Muscle of leg (tissue), 3 donors: ENCODE measurements at regions not wholly inside any gene's neighbourhood (a gene's known extent, or its start where the extent isn't known, plus 50 kb on each side); places are given as distances from the start of the nearest gene placed in this dataset.
A peak's percentile ranks its signal among the peaks of the same experiment; 100 is the strongest.
"Not testable (repeated sequence)": the region's sequence is repeated elsewhere in the genome, so short reads cannot be mapped to it uniquely, and the experiment has no call there.

ENCODE experiments used
- DNase-seq: peaks from one replicate; pipeline ENCODE4 v3.0.0; 2013
- H3K27ac ChIP-seq: one replicate; pipeline ENCODE4 v1.5.1; 2013; ENCODE audit warnings: mild to moderate bottlenecking, low read length, control low read depth
- H3K27me3 ChIP-seq: one replicate; pipeline ENCODE4 v1.6.1; 2013; ENCODE audit warnings: low read length; ENCODE audit not compliant: control insufficient read depth, insufficient read depth
- H3K36me3 ChIP-seq: one replicate; pipeline ENCODE4 v1.6.1; 2013; ENCODE audit warnings: low read length; ENCODE audit not compliant: control insufficient read depth, insufficient read depth
- H3K4me1 ChIP-seq: one replicate; pipeline ENCODE4 v1.6.1; 2013; ENCODE audit warnings: low read length; ENCODE audit not compliant: control insufficient read depth, insufficient read depth
- H3K4me3 ChIP-seq: one replicate; pipeline ENCODE4 v1.5.1; 2013; ENCODE audit warnings: low read length, control low read depth
- H3K9me3 ChIP-seq: replicated peaks from 2 replicates; pipeline ENCODE4 v1.6.1; 2013; ENCODE audit warnings: low read depth, low read length; ENCODE audit not compliant: control insufficient read depth
- WGBS: methylation state at CpG from one replicate; pipeline ENCODE4 v1.1.5; 2013; ENCODE audit warnings: missing lambda C conversion rate; ENCODE audit not compliant: insufficient coverage; 5-methylcytosine and 5-hydroxymethylcytosine counted together

DNA sequence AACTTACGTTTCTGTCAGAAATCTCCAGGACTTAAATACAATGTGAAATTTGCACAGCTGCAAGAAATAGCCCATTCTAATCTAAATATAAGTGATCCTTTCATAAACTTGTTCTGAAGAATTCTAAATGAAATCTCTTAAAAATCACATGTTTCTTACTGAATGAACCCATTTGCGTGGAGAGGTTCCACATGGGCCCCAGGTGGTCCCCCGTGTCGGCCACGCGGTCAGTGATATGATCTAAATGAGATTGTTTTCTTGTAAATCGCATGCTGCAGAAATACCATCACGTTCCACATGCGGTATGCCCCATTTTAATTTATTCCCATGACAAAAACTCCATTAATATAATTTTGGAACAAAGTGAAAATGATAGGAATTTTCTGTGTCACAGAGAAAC is 818.9 kb upstream of the SLC35B3 start:
- H3K4me1 ChIP-seq, result no peaks in the 10 kb centered on the region
- no peaks in the 10 kb centered on the region for H3K36me3 ChIP-seq
- no peaks in the 10 kb centered on the region for H3K27me3 ChIP-seq
- no peaks in the 10 kb centered on the region for H3K9me3 ChIP-seq
- no peak overlapping the region for H3K27ac ChIP-seq
- no CpG with 5 or more reads among the region's 9 CpGs for WGBS
- DNase-seq, result no peak
- no peak overlapping the region for H3K4me3 ChIP-seq

DNA sequence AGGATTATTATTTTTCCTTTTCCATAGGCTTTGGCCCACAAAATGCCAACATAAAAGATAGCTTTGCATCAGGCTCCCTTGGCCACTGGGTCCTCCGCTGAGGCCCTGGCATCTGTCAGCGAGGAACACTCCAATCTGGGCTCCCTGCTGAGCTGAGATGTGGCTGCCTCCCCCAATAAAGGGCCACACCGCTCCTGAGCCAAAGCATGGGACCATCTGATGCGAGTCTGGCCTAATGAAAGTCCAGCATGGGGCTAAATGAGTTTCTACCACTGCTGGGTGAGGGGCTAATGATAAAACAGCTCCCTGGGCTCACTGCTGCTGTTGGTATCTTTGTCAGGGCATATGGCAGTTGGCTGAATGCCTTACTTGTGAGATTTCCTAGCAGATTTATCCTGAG is 817.5 kb upstream of the SLC35B3 start:
- Histone ChIP-seq H3K4me1 (no peaks in the 10 kb centered on the region), H3K27ac (no peak overlapping the region), H3K36me3 (no peaks in the 10 kb centered on the region), H3K9me3 (no peaks in the 10 kb centered on the region), H3K27me3 (no peaks in the 10 kb centered on the region), H3K4me3 (no peak overlapping the region)
- WGBS, result 43% methylated on average over 3 of the region's 4 CpGs
- no peak for DNase-seq

DNA sequence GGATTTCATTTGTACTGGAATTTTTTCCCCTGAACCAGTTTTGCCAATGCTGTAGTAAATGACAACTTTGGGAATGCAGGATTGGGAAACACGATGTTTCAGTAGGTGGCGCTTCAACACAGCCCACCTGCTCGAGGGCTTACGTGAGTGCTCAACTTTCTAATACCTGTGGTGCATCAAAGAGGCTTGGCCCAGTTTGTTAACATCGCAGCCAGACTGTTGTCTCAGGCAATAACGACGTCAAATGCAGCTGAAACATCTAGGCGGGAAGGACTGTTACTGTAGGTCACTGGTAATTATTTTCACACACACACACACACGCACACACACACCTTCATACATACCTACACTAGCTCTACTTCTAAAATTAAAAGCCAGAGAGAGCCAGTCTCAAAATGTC is 815.5 kb upstream of the SLC35B3 start:
- H3K27ac ChIP-seq, result no peak overlapping the region
- H3K27me3 ChIP-seq, result no peaks in the 10 kb centered on the region
- DNase-seq, result peak; percentile 1
- H3K36me3 ChIP-seq, result no peaks in the 10 kb centered on the region
- no peaks in the 10 kb centered on the region for H3K9me3 ChIP-seq
- no peaks in the 10 kb centered on the region for H3K4me1 ChIP-seq
- no peak overlapping the region for H3K4me3 ChIP-seq
- 3% methylated on average over 6 of the region's 9 CpGs for WGBS

DNA sequence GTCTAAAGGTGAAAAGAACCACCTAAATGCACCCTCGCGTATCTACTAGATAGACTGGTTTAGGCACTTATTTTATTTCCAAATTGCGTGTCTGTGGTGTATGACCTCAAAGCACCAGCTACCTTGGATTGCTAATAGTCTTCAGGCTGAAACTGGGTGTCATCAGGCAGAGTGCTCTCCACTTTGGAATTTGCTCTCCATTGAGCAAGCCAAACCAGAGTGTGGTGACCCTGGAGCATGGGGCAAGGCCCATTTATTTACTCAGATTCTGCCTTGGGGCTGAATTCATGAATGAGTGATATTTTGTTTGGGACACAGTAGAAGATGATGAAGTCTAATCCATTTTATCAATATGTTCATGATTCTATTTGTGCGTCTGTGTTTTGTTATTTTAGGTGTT is 812.8 kb upstream of the SLC35B3 start:
- H3K4me1 ChIP-seq, result no peaks in the 10 kb centered on the region
- no peak overlapping the region for H3K4me3 ChIP-seq
- H3K27me3 ChIP-seq, result no peaks in the 10 kb centered on the region
- no peaks in the 10 kb centered on the region for H3K36me3 ChIP-seq
- 86% methylated on average over 1 of the region's 4 CpGs for WGBS
- no peak overlapping the region for H3K27ac ChIP-seq
- no peak for DNase-seq
- no peaks in the 10 kb centered on the region for H3K9me3 ChIP-seq

DNA sequence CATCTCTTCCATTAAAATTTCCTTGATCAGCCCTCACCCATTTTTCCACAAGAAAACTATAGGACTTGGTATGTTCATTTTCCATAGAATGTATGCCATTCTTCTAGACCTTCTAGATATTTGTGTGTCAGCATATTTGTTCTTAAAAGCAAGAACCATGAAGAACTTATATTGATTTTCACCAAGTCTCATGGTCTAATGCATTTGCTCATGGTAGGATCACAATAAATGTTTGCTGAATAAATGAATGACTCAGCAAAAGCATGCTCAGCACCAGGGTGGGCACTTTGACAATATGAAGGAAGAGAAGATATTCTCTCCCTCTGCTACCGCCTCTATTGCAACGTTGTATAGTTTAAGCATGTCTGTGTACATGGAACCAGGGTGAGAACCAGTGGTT is 805.5 kb upstream of the SLC35B3 start:
- no peaks in the 10 kb centered on the region for H3K9me3 ChIP-seq
- no CpG with 5 or more reads among the region's 2 CpGs for WGBS

DNA sequence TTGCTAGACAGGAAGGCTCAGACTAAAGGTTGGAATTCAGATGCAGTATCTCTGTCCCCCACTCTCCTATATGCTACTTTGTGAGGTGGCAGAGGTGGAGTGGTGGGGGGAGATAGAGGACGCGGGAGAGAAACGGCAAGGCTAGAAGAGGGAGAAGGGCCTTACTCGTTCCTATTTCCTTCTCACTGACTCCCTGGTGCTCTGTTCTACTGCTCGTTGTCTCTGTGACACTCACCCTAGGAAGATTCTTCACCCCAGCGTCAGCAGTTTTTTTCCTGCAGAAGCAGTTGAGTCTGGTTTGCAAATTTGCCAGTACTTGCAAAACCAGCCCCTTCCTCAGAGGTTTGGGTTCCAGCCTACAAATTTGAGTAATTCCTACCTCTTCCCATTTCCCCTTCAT is 801.1 kb upstream of the SLC35B3 start:
- Histone ChIP-seq H3K27me3 (no peaks in the 10 kb centered on the region), H3K4me1 (no peaks in the 10 kb centered on the region), H3K27ac (no peak overlapping the region), H3K36me3 (no peaks in the 10 kb centered on the region), H3K4me3 (no peak overlapping the region), H3K9me3 (peaks cover 5% of the 10 kb centered on the region)
- DNase-seq, result no peak
- 85% methylated on average over 2 of the region's 6 CpGs for WGBS

More for the DNA sequence above, 805.5 kb upstream of the SLC35B3 start:
- H3K27me3 ChIP-seq, result no peaks in the 10 kb centered on the region
- no peak overlapping the region for H3K27ac ChIP-seq
- no peak overlapping the region for H3K4me3 ChIP-seq
- H3K36me3 ChIP-seq, result no peaks in the 10 kb centered on the region
- H3K4me1 ChIP-seq, result no peaks in the 10 kb centered on the region
- no peak for DNase-seq

DNA sequence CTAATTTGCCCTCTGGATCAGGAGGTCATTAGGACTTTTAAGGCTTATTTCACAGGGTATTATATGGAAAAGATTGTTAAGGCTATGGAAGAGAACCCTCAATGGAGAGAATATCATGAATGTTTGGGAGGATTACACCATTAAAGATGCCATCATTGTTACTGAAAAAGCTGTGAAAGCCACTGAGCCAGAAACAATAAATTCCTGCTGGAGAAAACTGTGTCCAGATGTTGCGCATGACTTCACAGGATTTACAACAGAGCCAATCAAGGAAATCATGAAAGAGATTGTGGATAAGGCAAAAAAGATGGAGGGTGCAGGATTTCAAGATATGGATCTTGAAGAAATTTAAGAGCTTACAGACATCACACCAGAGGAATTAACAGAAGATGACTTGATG is 798.3 kb upstream of the SLC35B3 start:
- Histone ChIP-seq H3K27ac (no peak overlapping the region), H3K4me1 (no peaks in the 10 kb centered on the region), H3K36me3 (no peaks in the 10 kb centered on the region), H3K9me3 (peaks cover 6% of the 10 kb centered on the region), H3K27me3 (no peaks in the 10 kb centered on the region), H3K4me3 (no peak overlapping the region)
- WGBS, result 100% methylated on average over 1 of the region's 1 CpG
- no peak for DNase-seq

DNA sequence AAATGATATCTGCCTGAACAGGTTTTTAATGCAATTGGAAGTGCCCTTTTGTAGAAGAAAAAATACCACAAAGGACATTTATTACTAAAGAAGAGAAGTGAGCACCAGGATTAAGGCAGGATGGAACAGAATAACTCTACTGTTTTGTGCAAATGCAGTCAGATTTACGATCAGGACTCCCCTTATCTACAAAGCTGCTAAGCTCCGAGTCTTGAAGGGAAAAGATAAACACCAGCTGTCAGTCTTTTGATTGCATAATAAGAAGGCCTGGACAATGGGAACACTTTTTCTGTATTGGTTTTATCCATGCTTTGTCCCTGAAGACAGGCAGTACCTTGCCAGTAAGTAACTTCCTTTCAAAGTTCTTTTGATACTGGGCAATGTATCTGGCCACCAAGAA is 797.9 kb upstream of the SLC35B3 start:
- H3K36me3 ChIP-seq, result no peaks in the 10 kb centered on the region
- H3K4me1 ChIP-seq, result no peaks in the 10 kb centered on the region
- WGBS, result no CpG with 5 or more reads among the region's 2 CpGs
- no peak overlapping the region for H3K4me3 ChIP-seq
- no peak overlapping the region for H3K27ac ChIP-seq
- H3K27me3 ChIP-seq, result no peaks in the 10 kb centered on the region
- H3K9me3 ChIP-seq, result peaks cover 6% of the 10 kb centered on the region
- no peak for DNase-seq

DNA sequence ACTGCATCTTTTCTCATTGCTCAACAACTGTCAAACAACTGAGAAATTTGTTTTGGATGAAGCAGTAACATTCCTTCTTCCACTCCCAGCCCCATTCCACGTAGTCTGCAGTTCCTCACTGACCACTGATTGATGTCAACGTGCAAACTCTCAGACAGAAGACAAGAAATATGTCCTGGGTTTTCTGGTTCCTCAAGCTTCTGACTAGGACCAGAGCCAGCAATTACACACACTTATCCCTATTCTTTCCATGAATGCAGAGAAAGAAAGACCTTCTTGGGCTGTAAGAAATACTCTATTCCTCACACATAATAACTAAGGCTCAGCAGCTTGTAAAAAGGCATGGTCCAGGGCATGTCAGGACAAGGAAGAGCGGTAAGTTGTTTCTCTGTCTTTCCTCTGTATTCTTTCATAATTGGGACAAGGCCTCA is 790.1 kb upstream of the SLC35B3 start:
- DNase-seq, result no peak
- no peaks in the 10 kb centered on the region for H3K27me3 ChIP-seq
- no peak overlapping the region for H3K27ac ChIP-seq
- no peak overlapping the region for H3K4me3 ChIP-seq
- H3K9me3 ChIP-seq, result no peaks in the 10 kb centered on the region
- WGBS, result 50% methylated on average over 3 of the region's 3 CpGs
- no peaks in the 10 kb centered on the region for H3K36me3 ChIP-seq
- no peaks in the 10 kb centered on the region for H3K4me1 ChIP-seq

DNA sequence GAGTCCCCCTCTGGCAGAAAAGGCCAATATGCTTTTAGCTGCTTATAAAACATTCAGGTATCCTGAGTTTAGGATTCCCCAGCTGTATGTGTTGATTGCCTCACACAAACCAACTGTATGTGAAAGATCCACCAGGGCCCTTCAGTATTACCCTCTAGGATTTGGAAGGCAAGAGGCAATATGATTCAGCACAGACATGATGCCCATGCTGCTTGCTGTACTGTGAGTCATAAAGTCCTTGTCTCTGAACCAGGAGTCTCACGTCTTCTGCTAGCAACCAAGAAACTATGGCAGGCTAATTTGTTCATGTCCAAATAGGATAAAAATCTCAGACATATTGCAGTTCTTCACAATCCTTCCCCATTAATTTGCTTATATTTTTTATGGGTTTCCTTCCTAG is 789.2 kb upstream of the SLC35B3 start:
- H3K27ac ChIP-seq, result no peak overlapping the region
- no peak overlapping the region for H3K4me3 ChIP-seq
- WGBS, result no CpG with 5 or more reads among the region's 1 CpG
- H3K27me3 ChIP-seq, result no peaks in the 10 kb centered on the region
- no peaks in the 10 kb centered on the region for H3K9me3 ChIP-seq
- H3K36me3 ChIP-seq, result no peaks in the 10 kb centered on the region
- no peak for DNase-seq
- no peaks in the 10 kb centered on the region for H3K4me1 ChIP-seq

DNA sequence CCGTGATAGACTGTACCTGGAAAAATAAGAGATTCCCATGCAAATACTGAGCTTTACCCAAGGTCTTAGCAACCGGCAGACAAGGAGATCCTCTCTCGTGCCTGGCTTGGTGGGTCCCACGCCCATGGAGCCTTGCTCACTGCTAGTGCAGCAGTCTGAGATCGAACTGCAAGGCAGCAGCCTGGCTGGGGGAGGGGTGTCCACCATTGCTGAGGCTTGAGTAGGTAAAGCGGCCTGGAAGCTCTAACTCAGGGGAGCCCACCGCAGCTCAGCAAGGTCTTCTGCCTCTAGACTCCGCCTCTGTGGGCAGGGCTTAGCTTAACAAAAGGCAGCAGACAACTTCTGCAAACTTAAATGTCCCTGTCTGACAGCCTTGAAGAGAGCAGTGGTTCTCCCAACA is 778.4 kb upstream of the SLC35B3 start:
- not testable (repeated sequence) for H3K27ac ChIP-seq, DNase-seq, H3K9me3 ChIP-seq, H3K27me3 ChIP-seq, H3K4me3 ChIP-seq, H3K4me1 ChIP-seq, H3K36me3 ChIP-seq
- 78% methylated on average over 8 of the region's 8 CpGs for WGBS
